Cardiac fibroblast (primary cell): ENCODE measurements at regions not wholly inside any gene's neighbourhood (a gene's known extent, or its start where the extent isn't known, plus 50 kb on each side); places are given as distances from the start of the nearest gene placed in this dataset.

ENCODE experiments used
- DNase-seq, 2 donors: peaks; one replicate each; pipeline versions ENCODE4 v3.0.0 to v3.0.0-alpha.2; 2010; ENCODE audit warnings: low read depth in 2 of 2
- H3K4me3 ChIP-seq, 2 donors: replicated peaks in 1 of 2; 1 replicate in 1 of 2; 2 replicates in 1 of 2; pipeline ENCODE4 v1.5.1; 2011; ENCODE audit warnings: low read depth in 2 of 2, low read length in 2 of 2, mild to moderate bottlenecking in 2 of 2, moderate library complexity in 1 of 2
- CTCF ChIP-seq: IDR thresholded peaks from one replicate; pipeline ENCODE4 v1.5.1; 2011; ENCODE audit warnings: low read depth, mild to moderate bottlenecking, low read length, inconsistent platforms

- TF ChIP-seq CTCF, result no peak
- no peak overlapping the region for H3K4me3 ChIP-seq
- DNase-seq, result no peak
Observed at GRCh38 chr19:32097620-32098019, 247.8 kb upstream of the ZNF507 start.

DNA sequence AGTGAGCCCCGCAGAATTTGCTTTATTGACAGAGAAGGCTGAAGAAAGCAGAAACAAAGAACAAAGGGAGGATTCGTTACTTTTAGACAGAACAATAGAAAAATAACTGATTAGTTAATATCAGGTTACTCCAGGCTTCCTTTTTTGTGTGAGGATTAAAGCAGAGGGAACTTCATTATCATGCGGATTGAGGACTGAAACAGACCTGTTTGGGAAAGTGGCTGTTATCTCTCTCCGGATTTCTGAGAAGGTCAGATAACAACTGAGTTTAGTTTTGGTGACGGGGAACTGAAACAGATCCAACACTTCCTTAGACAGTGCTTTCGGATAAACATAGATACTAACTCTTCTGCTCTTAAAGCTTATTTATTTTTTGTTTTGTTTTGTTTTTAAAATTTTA is 246.4 kb upstream of the ZNF507 start:
- TF ChIP-seq CTCF, result no peak
- H3K4me3 ChIP-seq, result no peak overlapping the region
- DNase-seq, result no peak

DNA sequence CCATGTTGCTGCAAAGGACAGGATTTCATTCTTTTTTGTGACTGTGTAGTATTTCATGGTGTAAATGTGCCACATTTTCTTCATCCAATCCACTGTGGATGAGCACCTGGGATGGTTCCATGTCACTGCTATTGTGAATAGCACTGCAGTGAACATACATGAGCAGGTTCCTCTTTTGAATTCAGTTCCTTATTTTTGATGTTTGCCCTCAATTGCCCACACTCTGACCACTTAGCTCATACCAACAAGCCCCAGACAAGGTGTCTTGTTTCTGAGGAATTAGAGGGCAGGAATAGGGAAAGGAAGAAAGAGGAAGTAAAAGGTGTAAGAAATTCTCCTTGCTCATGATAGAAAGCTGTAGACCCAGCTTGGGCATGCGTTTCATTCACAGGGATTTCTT is 244.2 kb upstream of the ZNF507 start:
- no peak for TF ChIP-seq CTCF
- H3K4me3 ChIP-seq, result no peak overlapping the region
- no peak for DNase-seq

DNA sequence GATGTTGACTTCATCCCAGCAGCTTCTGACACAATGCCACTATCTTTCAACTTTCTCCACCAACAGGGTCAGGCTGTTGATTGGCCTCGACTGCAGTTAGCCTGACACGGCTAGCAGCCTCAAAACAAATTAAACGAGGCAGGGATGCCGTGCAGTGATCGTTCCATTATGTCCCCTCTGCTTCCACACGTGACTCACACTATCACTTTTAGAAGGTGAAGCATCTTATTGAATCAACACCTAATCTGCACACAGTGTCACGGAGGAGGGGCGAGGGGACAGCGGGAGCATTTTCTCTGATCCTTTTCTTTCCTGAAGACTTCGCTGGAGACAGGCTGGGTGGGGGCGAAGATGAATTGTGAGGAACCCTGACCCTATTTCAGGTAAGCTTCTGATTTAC is 241.9 kb upstream of the ZNF507 start:
- DNase-seq, result no peak
- TF ChIP-seq CTCF, result no peak
- H3K4me3 ChIP-seq, result no peak overlapping the region

DNA sequence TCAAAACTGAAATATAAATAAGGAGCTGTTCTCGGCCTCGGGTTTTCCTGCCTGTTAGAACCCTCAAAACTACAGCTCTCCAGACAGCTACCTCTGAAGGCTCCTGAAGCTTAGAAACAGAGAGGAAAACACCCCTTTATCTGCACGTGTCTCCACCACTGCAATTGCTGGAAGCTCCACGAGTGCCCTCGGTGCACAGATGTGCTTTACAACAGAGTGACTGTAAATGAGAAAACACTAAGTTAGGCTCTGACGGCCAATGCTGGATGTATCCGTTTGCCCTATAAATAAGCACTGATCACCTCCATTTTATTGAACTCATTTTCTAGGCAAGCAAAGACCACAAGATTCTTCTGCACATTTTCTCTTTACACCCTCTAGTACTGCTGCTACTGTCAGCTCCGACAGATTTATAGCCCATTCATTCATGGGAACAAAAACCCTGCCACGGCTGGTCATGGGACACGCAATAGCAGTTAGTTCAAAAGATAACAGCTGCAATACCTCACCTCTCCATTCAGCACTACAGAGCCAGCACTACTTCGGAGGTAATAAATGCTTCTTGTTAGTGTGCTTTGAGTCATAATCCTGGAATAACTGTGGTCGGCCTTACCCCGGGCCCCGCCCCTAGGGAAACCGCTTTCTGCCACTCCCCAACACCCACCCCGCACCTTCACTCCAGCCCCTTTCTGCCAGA is 241.1 kb upstream of the ZNF507 start:
- no peak overlapping the region for H3K4me3 ChIP-seq
- DNase-seq, result no peak
- no peak for TF ChIP-seq CTCF

- H3K4me3 ChIP-seq, result no peak overlapping the region
- no peak for DNase-seq
- TF ChIP-seq CTCF, result no peak
Observed at GRCh38 chr19:32104850-32105235, 240.6 kb upstream of the ZNF507 start.
